Liver (tissue), 8 donors: ENCODE measurements at regions not wholly inside any gene's neighbourhood (a gene's known extent, or its start where the extent isn't known, plus 50 kb on each side); places are given as distances from the start of the nearest gene placed in this dataset.

Experiments used
- DNase-seq: peaks from one replicate; pipeline ENCODE4 v3.0.0-alpha.2; 2017; ENCODE audit warnings: low spot score
- H3K27ac ChIP-seq, 2 donors: one replicate each; pipeline ENCODE4 v1.7.0; 2013; ENCODE audit warnings: inconsistent platforms in 2 of 2, low read length in 2 of 2, control low read depth in 1 of 2, low read depth in 1 of 2, mild to moderate bottlenecking in 1 of 2
- H3K27me3 ChIP-seq, 4 donors: one replicate each; pipeline versions ENCODE4 v1.6.1 to v1.7.0; 2013; ENCODE audit warnings: low read length in 3 of 4, inconsistent platforms in 1 of 4, mild to moderate bottlenecking in 1 of 4, moderate library complexity in 1 of 4; ENCODE audit not compliant: control insufficient read depth in 4 of 4, insufficient read depth in 4 of 4
- H3K36me3 ChIP-seq, 4 donors: one replicate each; pipeline versions ENCODE4 v1.6.1 to v1.7.0; 2013; ENCODE audit warnings: low read length in 3 of 4, mild to moderate bottlenecking in 3 of 4, low read depth in 1 of 4, moderate library complexity in 1 of 4; ENCODE audit not compliant: control insufficient read depth in 4 of 4, insufficient read depth in 3 of 4
- H3K4me1 ChIP-seq, 4 donors: one replicate each; pipeline versions ENCODE4 v1.6.1 to v1.7.0; 2013; ENCODE audit warnings: low read length in 3 of 4, mild to moderate bottlenecking in 3 of 4, moderate library complexity in 1 of 4; ENCODE audit not compliant: control insufficient read depth in 4 of 4, insufficient read depth in 4 of 4
- H3K4me3 ChIP-seq, 3 donors: one replicate each; pipeline versions ENCODE4 v1.6.1 to v1.7.0; 2013; ENCODE audit warnings: low read length in 3 of 3, control low read depth in 1 of 3, low read depth in 1 of 3, mild to moderate bottlenecking in 1 of 3
- H3K9ac ChIP-seq, 2 donors: one replicate each; pipeline ENCODE4 v1.7.0; 2013; ENCODE audit warnings: low read length in 2 of 2, mild to moderate bottlenecking in 2 of 2, moderate library complexity in 2 of 2, control low read depth in 1 of 2, low read depth in 1 of 2
- H3K9me3 ChIP-seq, 4 donors: one replicate each; pipeline versions ENCODE4 v1.6.1 to v1.7.0; 2013; ENCODE audit warnings: low read length in 3 of 4; ENCODE audit not compliant: control insufficient read depth in 4 of 4
- EGR1 ChIP-seq, 2 donors: IDR thresholded peaks; 2 replicates each; pipeline ENCODE4 v1.6.1; 2016 to 2018; ENCODE audit warnings: antibody characterized with exemption in 2 of 2, low read depth in 2 of 2
- FOXA1 ChIP-seq: IDR thresholded peaks from 2 replicates; pipeline ENCODE4 v1.6.1; 2016; ENCODE audit warnings: antibody characterized with exemption
- FOXA2 ChIP-seq: IDR thresholded peaks from 2 replicates; pipeline ENCODE4 v1.6.1; 2016; ENCODE audit warnings: antibody characterized with exemption
- GABPA ChIP-seq, 2 donors: IDR thresholded peaks in 1 of 2; conservative IDR thresholded peaks in 1 of 2; 2 replicates each; pipeline ENCODE4 v1.6.1; 2016; ENCODE audit warnings: antibody characterized with exemption in 2 of 2, mild to moderate bottlenecking in 1 of 2, moderate library complexity in 1 of 2
- HNF4A ChIP-seq, 2 donors: conservative IDR thresholded peaks; 2 replicates each; pipeline ENCODE4 v1.6.1; 2016; ENCODE audit warnings: antibody characterized with exemption in 2 of 2, mild to moderate bottlenecking in 2 of 2
- HNF4G ChIP-seq: IDR thresholded peaks from 2 replicates; pipeline ENCODE4 v1.6.1; 2016; ENCODE audit warnings: antibody characterized with exemption
- JUND ChIP-seq, 2 donors: IDR thresholded peaks; 2 replicates each; pipeline ENCODE4 v1.6.1; 2016; ENCODE audit warnings: antibody characterized with exemption in 2 of 2
- NR2F2 ChIP-seq: IDR thresholded peaks from 2 replicates; pipeline ENCODE4 v1.6.1; 2016; ENCODE audit warnings: antibody characterized with exemption
- RAD21 ChIP-seq, 2 donors: IDR thresholded peaks; 2 replicates each; pipeline ENCODE4 v1.6.1; 2016; ENCODE audit warnings: antibody characterized with exemption in 2 of 2, mild to moderate bottlenecking in 2 of 2
- RXRA ChIP-seq, 2 donors: IDR thresholded peaks; 2 replicates each; pipeline ENCODE4 v1.6.1; 2017 to 2018; ENCODE audit warnings: antibody characterized with exemption in 2 of 2, mild to moderate bottlenecking in 1 of 2
- SP1 ChIP-seq: IDR thresholded peaks from 2 replicates; pipeline ENCODE4 v1.6.1; 2018; ENCODE audit warnings: antibody characterized with exemption, mild to moderate bottlenecking
- TAF1 ChIP-seq: conservative IDR thresholded peaks from 2 replicates; pipeline ENCODE4 v1.6.1; 2016; ENCODE audit warnings: antibody characterized with exemption, mild to moderate bottlenecking
- YY1 ChIP-seq: IDR thresholded peaks from 2 replicates; pipeline ENCODE4 v1.6.1; 2016; ENCODE audit warnings: antibody characterized with exemption, mild to moderate bottlenecking
- WGBS: extraction: QIAGEN DNeasy Blood & Tissue Kit; methylation state at CpG from one replicate; pipeline ENCODE4 v1.1.7; 2013; 5-methylcytosine and 5-hydroxymethylcytosine counted together
- TF ChIP-seq, protein P1 (sequence below): IDR thresholded peaks from 2 replicates; pipeline ENCODE4 v1.6.1; 2016; ENCODE audit warnings: antibody characterized with exemption
- TF ChIP-seq, protein P2 (sequence below): IDR thresholded peaks from 2 replicates; pipeline ENCODE4 v1.6.1; 2016; ENCODE audit warnings: antibody characterized with exemption
- TF ChIP-seq, protein P3 (sequence below): IDR thresholded peaks from 2 replicates; pipeline ENCODE4 v1.6.1; 2016; ENCODE audit warnings: antibody characterized with exemption, mild to moderate bottlenecking
- TF ChIP-seq, protein P4 (sequence below): IDR thresholded peaks from 2 replicates; pipeline ENCODE4 v1.6.1; 2016; ENCODE audit warnings: antibody characterized with exemption
- TF ChIP-seq, protein P5 (sequence below): fragments of 150-350 bp; IDR thresholded peaks from 2 replicates; pipeline ENCODE4 v1.5.1; 2017; ENCODE audit warnings: improper control_type of control experiment, low read depth, low read length; ENCODE audit not compliant: missing input control
- donor health status: healthy.
- donor health status: healthy.
- donor health status: healthy.
- donor health status: healthy.
- donor health status: healthy.

DNA sequence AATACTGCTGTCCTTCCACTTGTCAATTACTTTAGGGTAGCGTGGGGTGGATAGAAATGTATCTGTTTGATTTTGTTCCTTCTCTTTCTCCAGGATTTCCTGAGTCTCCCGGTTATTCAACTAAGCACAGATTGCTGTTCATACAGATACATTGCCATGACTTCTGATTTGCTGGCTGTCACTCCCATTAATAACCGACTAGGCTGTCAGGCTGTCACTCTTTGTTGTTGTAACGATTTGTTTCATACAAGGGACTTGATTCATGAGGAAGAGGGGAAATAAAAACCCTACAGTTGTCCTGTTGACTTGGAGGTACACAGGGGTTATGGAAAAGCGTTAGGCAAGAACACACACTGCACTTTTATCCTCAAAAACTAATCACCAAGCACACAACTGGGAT lies 302.7 kb upstream of the SMIM21 start:
- no peaks in the 10 kb centered on the region for H3K4me1 ChIP-seq
- no peak overlapping the region for H3K27ac ChIP-seq
- TF ChIP-seq, protein P1, sequence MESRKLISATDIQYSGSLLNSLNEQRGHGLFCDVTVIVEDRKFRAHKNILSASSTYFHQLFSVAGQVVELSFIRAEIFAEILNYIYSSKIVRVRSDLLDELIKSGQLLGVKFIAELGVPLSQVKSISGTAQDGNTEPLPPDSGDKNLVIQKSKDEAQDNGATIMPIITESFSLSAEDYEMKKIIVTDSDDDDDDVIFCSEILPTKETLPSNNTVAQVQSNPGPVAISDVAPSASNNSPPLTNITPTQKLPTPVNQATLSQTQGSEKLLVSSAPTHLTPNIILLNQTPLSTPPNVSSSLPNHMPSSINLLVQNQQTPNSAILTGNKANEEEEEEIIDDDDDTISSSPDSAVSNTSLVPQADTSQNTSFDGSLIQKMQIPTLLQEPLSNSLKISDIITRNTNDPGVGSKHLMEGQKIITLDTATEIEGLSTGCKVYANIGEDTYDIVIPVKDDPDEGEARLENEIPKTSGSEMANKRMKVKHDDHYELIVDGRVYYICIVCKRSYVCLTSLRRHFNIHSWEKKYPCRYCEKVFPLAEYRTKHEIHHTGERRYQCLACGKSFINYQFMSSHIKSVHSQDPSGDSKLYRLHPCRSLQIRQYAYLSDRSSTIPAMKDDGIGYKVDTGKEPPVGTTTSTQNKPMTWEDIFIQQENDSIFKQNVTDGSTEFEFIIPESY: no peak
- TF ChIP-seq, protein P2, sequence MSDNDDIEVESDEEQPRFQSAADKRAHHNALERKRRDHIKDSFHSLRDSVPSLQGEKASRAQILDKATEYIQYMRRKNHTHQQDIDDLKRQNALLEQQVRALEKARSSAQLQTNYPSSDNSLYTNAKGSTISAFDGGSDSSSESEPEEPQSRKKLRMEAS: no peak
- TF ChIP-seq NR2F2 (no peak), TAF1 (no peak), HNF4G (no peak), HNF4A (conservative IDR thresholded peaks at IDR 0.05) (no peak), FOXA1 (no peak), EGR1 (IDR thresholded peaks at IDR 0.05; ENCODE audit: low read depth in 2 of 2) (no peak)
- WGBS: 49% methylated on average over 5 of the region's 5 CpGs
- no peaks in the 10 kb centered on the region for H3K9me3 ChIP-seq
- no peak overlapping the region for H3K9ac ChIP-seq
- no peaks in the 10 kb centered on the region for H3K36me3 ChIP-seq
- H3K27me3 ChIP-seq: peaks cover 0 to 6% (median 1%) of the 10 kb centered on the region in 4 donors
- no peak overlapping the region for H3K4me3 ChIP-seq
- no peak for DNase-seq

DNA sequence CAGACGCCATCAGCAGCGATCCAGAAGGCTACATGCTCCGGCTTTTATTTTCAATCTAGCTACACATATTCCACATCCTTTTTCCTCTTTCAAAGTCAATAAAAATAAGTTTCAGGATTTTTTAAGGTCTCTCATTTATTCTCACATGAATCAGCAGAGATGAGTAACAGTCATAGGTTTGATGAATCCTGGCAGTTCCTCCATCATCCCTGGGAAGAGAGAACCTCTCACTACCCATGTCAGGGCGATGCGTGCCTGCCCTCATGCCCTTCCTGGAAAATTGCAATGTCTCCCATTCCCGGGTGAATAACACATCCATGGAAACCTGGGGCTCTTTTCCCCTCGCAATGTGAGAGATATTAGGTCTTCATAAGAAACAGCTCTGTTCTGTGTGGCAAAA lies 301.1 kb upstream of the SMIM21 start:
- Histone ChIP-seq H3K4me3 (no peak overlapping the region), H3K27ac (no peak overlapping the region), H3K9ac (no peak overlapping the region), H3K9me3 (no peaks in the 10 kb centered on the region), H3K4me1 (no peaks in the 10 kb centered on the region), H3K27me3 (peaks cover 0 to 6% (median 1%) of the 10 kb centered on the region in 4 donors), H3K36me3 (no peaks in the 10 kb centered on the region)
- TF ChIP-seq FOXA1: no peak
- TF ChIP-seq, protein P2: no peak
- TF ChIP-seq, protein P3, sequence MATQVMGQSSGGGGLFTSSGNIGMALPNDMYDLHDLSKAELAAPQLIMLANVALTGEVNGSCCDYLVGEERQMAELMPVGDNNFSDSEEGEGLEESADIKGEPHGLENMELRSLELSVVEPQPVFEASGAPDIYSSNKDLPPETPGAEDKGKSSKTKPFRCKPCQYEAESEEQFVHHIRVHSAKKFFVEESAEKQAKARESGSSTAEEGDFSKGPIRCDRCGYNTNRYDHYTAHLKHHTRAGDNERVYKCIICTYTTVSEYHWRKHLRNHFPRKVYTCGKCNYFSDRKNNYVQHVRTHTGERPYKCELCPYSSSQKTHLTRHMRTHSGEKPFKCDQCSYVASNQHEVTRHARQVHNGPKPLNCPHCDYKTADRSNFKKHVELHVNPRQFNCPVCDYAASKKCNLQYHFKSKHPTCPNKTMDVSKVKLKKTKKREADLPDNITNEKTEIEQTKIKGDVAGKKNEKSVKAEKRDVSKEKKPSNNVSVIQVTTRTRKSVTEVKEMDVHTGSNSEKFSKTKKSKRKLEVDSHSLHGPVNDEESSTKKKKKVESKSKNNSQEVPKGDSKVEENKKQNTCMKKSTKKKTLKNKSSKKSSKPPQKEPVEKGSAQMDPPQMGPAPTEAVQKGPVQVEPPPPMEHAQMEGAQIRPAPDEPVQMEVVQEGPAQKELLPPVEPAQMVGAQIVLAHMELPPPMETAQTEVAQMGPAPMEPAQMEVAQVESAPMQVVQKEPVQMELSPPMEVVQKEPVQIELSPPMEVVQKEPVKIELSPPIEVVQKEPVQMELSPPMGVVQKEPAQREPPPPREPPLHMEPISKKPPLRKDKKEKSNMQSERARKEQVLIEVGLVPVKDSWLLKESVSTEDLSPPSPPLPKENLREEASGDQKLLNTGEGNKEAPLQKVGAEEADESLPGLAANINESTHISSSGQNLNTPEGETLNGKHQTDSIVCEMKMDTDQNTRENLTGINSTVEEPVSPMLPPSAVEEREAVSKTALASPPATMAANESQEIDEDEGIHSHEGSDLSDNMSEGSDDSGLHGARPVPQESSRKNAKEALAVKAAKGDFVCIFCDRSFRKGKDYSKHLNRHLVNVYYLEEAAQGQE: no peak
- TF ChIP-seq SP1: no peak
- no peak for TF ChIP-seq JUND (IDR thresholded peaks at IDR 0.05)
- no peak for TF ChIP-seq YY1
- TF ChIP-seq, protein P4, sequence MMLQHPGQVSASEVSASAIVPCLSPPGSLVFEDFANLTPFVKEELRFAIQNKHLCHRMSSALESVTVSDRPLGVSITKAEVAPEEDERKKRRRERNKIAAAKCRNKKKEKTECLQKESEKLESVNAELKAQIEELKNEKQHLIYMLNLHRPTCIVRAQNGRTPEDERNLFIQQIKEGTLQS: no peak
- TF ChIP-seq, protein P1: no peak
- no peak for TF ChIP-seq RAD21 (IDR thresholded peaks at IDR 0.05)
- TF ChIP-seq TAF1: no peak
- TF ChIP-seq NR2F2: no peak
- no peak for TF ChIP-seq EGR1 (IDR thresholded peaks at IDR 0.05; ENCODE audit: low read depth in 2 of 2)
- TF ChIP-seq, protein P5, sequence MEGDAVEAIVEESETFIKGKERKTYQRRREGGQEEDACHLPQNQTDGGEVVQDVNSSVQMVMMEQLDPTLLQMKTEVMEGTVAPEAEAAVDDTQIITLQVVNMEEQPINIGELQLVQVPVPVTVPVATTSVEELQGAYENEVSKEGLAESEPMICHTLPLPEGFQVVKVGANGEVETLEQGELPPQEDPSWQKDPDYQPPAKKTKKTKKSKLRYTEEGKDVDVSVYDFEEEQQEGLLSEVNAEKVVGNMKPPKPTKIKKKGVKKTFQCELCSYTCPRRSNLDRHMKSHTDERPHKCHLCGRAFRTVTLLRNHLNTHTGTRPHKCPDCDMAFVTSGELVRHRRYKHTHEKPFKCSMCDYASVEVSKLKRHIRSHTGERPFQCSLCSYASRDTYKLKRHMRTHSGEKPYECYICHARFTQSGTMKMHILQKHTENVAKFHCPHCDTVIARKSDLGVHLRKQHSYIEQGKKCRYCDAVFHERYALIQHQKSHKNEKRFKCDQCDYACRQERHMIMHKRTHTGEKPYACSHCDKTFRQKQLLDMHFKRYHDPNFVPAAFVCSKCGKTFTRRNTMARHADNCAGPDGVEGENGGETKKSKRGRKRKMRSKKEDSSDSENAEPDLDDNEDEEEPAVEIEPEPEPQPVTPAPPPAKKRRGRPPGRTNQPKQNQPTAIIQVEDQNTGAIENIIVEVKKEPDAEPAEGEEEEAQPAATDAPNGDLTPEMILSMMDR: no peak
- TF ChIP-seq RXRA (IDR thresholded peaks at IDR 0.05): no peak
- no peak for TF ChIP-seq FOXA2
- no peak for TF ChIP-seq HNF4G
- no peak for TF ChIP-seq GABPA (IDR thresholded peaks at IDR 0.05 in 1 of 2, conservative IDR thresholded peaks at IDR 0.05 in 1 of 2)
- DNase-seq: no peak
- WGBS: 64% methylated on average over 7 of the region's 7 CpGs
